Stimulated activated CD8-positive, alpha-beta memory T cell treated with anti-CD3 and anti-CD28 coated beads, Interleukin-15, amount 100 ng/mL, for 48 hours (primary cell): ENCODE measurements at regions not wholly inside any gene's neighbourhood (a gene's known extent, or its start where the extent isn't known, plus 50 kb on each side); places are given as distances from the start of the nearest gene placed in this dataset.
"Not testable (repeated sequence)": the region's sequence is repeated elsewhere in the genome, so short reads cannot be mapped to it uniquely, and the experiment has no call there.

ENCODE experiments used
- DNase-seq, 2 donors: peaks; one replicate each; pipeline ENCODE4 v3.0.0-alpha.2; 2020; ENCODE audit warnings: low read depth in 2 of 2

DNA sequence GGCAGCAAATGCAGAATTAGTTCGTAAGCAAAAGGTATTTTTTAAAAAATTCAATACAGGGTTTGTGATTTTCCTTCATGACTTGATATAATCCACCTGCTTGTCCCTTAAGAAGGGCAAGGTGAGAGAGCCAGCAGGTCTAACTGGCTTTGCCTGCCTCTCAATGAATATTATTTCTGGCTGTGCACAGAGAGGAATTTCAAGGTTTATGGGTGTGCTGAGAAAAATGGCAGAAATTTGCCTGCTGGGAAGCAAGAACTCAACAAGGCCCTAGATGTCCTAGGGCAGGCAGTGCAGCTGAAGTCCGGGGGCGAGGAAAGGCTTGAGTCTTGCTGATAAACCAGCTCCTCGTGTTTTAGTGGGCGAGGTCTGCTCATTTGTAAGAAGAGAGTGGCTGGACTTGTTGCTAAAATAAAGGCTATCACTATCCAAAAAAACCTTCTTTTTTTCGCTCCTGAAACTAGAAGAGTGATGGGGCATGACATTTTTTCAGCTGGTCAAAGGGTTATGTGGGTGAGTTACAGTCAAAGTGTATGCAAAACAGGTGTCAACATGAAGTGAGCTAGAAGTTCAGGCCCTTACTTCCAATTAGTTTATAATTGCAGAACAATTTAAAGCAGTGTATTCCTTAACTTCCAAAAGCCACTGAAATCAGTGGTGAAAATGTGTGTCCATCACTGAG lies 385.8 kb upstream of the KLF6 start:
- DNase-seq, result no peak

- DNase-seq, result no peak
Measured at GRCh38 chr10:4170181-4170580, 385.2 kb upstream of the KLF6 start.

DNA sequence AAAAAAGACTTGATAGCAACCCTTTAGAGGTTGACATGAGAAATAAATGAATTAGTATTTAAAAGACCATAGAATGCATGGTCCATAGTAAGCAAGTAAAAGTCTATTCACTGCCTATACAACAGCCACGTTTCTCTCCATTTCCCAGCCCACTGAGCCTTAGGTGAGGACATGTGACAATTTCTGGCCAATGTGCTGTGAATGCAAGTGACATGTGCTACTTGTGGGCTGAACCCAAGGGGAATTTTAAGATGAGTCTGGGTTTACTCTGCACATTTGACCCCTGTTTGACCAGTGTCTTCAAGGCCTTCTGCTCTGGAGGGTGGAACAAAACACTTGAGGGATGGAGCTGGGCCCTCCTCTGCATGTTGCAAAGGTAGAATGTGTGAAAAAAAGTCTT lies 384.4 kb upstream of the KLF6 start:
- no peak for DNase-seq

- DNase-seq, result no peak
Measured at GRCh38 chr10:4167216-4167615, 382.2 kb upstream of the KLF6 start.

GRCh38 chr10:4162571-4163286 lies 377.7 kb upstream of the KLF6 start:
- DNase-seq, result no peak

DNA sequence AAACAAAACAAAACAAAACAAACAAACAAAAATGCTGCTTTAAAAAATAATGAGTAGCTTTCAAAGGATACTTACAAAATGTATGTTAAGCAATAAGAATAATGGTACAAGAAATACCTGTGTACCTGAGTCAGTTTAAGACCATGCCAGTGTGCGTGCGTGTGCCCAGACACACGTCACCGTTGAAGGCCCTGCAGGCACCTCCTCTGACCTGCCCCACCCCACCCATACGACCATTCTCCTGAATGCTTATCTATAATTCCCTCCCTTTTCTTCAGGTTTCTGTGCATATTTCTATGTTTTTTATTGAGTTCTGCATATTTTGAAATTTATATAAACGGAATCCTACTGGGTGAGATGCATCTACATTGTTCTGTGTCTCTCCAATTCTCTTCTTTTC lies 374.2 kb upstream of the KLF6 start:
- no peak for DNase-seq

GRCh38 chr10:4154191-4154715 lies 369.2 kb upstream of the KLF6 start:
- no peak for DNase-seq

DNA sequence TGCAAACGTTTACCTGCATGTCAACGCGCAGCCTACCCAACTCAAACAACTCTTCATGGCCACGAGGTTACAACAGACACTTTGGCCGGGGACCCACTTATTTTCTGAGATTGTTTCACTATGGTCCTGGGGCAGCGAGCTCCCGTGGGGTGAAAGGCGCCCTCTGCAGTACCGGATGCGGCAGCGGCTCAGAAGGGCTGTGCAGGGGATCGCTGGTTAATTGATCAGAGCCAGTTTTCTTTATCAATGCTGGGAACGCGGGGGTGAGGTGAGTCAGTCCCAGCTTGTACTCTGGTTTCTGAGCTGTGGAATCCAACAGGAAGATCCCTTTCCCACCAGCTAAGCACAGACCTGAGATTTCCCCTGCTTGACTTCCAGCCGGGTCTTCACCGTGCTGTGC lies 366.5 kb upstream of the KLF6 start:
- DNase-seq, result no peak

GRCh38 chr10:4150676-4151075 lies 365.7 kb upstream of the KLF6 start:
- DNase-seq, result no peak

GRCh38 chr10:4149460-4149859 lies 364.5 kb upstream of the KLF6 start:
- not testable (repeated sequence) for DNase-seq

DNA sequence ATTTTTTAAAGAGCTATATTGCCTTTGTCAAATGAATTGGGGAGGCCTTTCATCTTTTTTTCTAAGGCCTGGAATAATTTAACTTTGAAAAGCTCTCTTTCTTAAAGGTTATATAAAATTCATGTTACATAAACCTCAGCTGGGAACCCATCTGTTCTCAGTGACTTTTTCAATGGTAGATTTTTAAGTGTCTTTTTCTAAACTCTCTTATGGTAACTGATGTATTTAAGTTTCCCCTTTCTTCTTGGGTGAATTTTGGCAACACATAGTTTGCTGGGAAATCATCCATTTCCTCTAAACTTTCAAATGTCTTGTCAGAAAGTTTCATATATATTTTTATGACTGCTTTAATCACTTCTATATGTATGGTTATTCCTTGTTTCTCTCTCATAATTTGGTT lies 362.2 kb upstream of the KLF6 start:
- DNase-seq, result no peak

DNA sequence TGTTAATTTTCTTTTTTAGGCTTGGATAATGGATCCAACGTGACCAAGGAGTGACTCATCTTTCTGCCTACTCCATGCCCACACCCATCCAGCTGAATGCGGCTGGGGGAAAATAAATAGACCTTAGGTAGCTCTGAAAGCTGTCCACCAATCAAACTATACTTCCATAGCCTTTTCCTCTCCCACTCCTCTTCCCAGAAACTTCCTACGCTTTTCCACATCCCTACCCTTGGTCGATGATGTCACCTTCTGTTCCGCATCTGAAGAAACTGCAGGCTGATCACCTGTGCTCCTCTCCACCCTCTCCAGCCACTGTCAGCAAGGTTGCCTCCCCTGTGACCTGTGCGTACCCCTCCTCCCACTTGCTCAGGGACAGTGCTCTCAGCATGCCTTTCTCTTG lies 359.8 kb upstream of the KLF6 start:
- DNase-seq, result no peak

DNA sequence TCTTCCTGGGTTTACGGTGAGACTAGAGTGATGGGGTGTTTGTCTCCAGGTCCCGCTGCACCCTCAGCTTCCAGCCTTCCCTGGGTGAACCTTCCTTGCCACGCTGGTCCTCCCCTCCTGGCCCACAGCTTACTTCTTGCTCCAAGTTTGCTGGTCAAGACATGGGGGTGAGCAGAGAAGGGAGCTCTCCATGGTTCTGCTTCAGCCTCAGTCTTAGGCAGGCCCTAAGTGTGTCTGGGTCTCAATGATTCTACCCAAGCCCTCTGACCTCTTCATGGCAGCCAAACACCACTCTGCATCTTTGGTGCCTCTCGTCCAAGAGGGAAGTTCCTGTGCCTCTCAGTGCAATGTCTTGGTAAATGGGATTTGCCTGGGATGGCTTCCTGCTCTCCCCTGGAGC lies 356.5 kb upstream of the KLF6 start:
- no peak for DNase-seq

DNA sequence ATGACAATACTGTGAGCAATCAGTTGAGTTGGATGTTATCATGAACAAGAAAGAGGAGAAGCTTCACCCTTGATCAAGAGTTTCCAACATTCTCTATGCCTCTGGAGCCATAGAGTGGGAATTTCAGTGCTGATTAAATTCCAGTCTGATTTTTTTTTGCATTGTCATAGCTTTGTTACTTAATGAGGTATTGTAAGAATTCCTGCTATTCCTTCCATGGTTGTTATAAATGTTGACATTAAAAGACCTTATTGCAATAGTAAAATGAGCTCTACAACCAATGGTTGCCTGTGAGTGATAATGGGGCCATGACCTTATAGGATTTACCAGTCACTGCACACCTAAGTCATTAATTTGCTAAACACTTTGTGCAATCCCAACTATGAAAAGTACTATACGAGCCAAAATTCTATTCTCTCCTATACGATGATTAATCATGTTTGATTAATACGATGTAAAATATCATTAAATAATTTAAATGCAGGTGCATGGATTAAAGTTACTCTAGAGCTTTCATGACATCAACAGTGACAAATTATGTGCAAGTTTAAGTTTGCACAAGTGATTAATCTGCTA lies 353.2 kb upstream of the KLF6 start:
- no peak for DNase-seq

GRCh38 chr10:4137299-4137698 lies 352.3 kb upstream of the KLF6 start:
- no peak for DNase-seq

DNA sequence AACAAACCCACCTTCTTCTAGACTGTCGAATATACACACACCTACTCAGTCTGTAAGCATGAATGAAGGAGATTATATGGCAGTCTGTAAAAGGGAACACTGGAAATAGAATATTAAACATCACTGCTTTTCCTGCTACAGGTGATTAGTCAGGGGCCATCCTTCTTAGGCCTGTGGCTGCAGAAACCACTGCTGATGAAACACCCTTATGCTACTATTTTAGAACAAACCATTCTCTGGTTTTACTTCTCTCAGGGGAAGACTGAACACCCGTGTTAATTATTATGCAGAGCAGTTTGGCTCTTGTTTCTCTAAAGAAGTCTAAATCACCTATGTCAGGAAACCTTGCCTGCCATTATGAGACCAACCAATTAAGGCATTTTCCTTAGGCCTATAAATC lies 351.1 kb upstream of the KLF6 start:
- no peak for DNase-seq

GRCh38 chr10:4132216-4132556 lies 347.2 kb upstream of the KLF6 start:
- no peak for DNase-seq

DNA sequence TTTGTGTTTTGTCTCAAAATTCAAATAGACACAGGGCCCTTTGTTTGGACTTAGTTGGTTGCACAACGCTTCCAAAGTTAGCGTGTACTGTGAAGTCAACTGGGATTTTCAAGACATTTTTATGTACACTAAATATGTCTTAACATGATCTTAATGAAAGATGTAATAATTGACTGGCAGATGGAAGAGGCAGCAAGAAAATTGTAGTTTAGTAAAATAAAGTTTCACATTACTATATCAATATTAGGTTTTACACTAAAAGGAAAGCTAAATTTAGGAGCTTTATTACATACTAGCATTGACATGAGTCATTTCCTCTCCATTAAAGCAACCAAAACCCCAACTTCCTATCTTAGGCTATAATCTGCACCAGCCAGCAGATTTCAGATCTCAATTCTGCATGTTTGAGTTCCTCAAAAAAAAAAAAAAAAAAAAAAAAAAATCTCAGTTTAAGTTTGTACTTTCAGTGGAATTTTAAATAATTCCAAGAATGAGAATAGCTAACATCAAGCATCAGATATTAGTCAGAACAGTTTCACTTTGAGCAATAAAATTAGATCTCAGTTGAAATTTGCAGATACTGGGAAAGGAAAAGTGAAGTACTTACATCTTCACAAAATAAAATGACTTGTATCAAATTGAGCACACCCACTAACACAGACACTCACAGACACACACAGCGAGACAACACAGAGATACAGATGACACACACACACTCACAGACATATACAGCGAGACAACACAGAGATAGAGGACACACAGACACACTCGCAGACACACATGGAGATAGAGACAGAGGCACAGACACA lies 346.6 kb upstream of the KLF6 start:
- no peak for DNase-seq

- no peak for DNase-seq
Measured at GRCh38 chr10:4130685-4131084, 345.7 kb upstream of the KLF6 start.

DNA sequence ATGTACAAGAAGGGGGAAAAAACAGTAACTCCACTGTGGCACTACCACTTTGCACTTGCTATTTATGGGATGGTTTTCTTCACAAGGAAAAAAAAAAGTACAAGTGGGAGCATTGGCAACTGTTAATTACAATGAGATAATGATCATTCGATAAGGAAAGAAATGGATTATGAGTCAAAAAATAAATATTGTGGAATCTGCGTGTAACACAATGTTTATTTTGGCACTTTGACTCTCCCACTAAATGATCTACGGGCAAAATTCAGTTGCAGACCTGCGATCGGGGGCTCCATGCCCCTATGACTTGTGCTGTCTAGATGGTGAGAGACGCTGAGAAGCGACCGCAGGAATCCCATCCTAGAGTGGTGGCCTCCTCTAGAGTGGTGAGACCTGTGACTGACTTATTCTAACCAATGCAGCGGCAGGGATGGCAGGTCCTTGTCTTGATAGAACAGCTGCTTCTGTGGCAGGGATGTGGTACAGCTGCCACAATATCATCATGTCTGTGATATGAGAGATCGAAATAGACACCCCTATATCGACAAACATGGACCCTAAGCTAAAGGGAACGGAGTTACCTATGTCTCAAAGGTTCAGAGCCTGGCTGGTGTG lies 345.0 kb upstream of the KLF6 start:
- no peak for DNase-seq

GRCh38 chr10:4127518-4128315 lies 342.7 kb upstream of the KLF6 start:
- DNase-seq, result no peak
